ENCODE measurements at regions not wholly inside any gene's neighbourhood (a gene's known extent, or its start where the extent isn't known, plus 50 kb on each side); places are given as distances from the start of the nearest gene placed in this dataset.

- H3K9me3 Mint-ChIP-seq = peaks cover 0 to 3% (median 0%) of the 10 kb centered on the region in 5 donors
- no peaks in the 10 kb centered on the region for H3K9me3 ChIP-seq (ENCODE audit: low read length)
- no peaks in the 10 kb centered on the region for H3K4me1 ChIP-seq (ENCODE audit: insufficient read depth, low read length)
- H3K4me3 Mint-ChIP-seq = no peak overlapping the region
- H3K27ac ChIP-seq (ENCODE audit: low read depth, low read length) = no peak overlapping the region
- H3K36me3 ChIP-seq (ENCODE audit: insufficient read depth, low read length) = no peaks in the 10 kb centered on the region
- peaks cover 0 to 8% of the 10 kb centered on the region in 2 donors for H3K27me3 Mint-ChIP-seq
- CTCF ChIA-PET = no interaction called here
- peaks cover 0 to 2% (median 1%) of the 10 kb centered on the region in 3 donors for H3K4me1 Mint-ChIP-seq
- no peak overlapping the region for H3K4me3 ChIP-seq (ENCODE audit: low read length)
- no peak overlapping the region for H3K27ac Mint-ChIP-seq
- POLR2A ChIA-PET = no interaction called here
- H3K36me3 Mint-ChIP-seq = no peaks in the 10 kb centered on the region
- H3K27me3 ChIP-seq (ENCODE audit: insufficient read depth, low read length, poor library complexity, severe bottlenecking) = no peaks in the 10 kb centered on the region
- no peak for DNase-seq
Measured at GRCh38 chr1:233513431-233513830, 100.5 kb upstream of the KCNK1 start.

- H3K9me3 ChIP-seq (ENCODE audit: low read length) = no peaks in the 10 kb centered on the region
- H3K27ac ChIP-seq (ENCODE audit: low read depth, low read length) = no peak overlapping the region
- H3K27me3 ChIP-seq (ENCODE audit: insufficient read depth, low read length, poor library complexity, severe bottlenecking) = no peaks in the 10 kb centered on the region
- H3K4me3 Mint-ChIP-seq = no peak overlapping the region
- CTCF ChIA-PET = no interaction called here
- DNase-seq = no peak
- H3K27ac Mint-ChIP-seq = no peak overlapping the region
- H3K27me3 Mint-ChIP-seq = peaks cover 0 to 8% of the 10 kb centered on the region in 2 donors
- H3K36me3 ChIP-seq (ENCODE audit: insufficient read depth, low read length) = no peaks in the 10 kb centered on the region
- POLR2A ChIA-PET = no interaction called here
- H3K4me1 Mint-ChIP-seq = peaks cover 0 to 5% (median 2%) of the 10 kb centered on the region in 3 donors
- no peaks in the 10 kb centered on the region for H3K4me1 ChIP-seq (ENCODE audit: insufficient read depth, low read length)
- H3K9me3 Mint-ChIP-seq = peaks cover 0 to 3% (median 0%) of the 10 kb centered on the region in 5 donors
- no peak overlapping the region for H3K4me3 ChIP-seq (ENCODE audit: low read length)
- peaks cover 0 to 4% (median 0%) of the 10 kb centered on the region in 3 donors for H3K36me3 Mint-ChIP-seq
Measured at GRCh38 chr1:233514946-233515391, 98.9 kb upstream of the KCNK1 start.

DNA sequence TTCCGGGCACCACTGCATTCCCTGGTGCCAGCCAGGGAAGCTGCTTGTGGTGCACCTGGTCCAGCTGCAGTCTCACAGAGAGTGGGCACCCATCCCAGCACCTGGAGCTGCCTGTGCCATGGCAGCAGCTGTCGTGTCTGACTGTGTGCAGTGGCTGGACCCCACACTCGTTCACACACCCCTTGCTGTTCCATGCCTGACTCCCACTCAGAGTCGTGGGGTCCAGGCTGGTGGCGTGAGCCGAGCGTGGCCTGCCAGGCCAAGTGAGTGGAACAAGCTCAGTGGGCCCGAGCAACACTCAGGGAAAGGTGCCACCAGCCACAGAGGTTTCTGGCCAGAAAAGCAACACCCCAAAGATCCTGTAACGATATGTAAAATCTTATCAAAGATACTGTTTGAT lies 97.2 kb upstream of the KCNK1 start:
- Histone ChIP-seq H3K4me1 (ENCODE audit: insufficient read depth, low read length) (no peaks in the 10 kb centered on the region), H3K27me3 (ENCODE audit: insufficient read depth, low read length, poor library complexity, severe bottlenecking) (no peaks in the 10 kb centered on the region), H3K9me3 (ENCODE audit: low read length) (no peaks in the 10 kb centered on the region), H3K4me3 (ENCODE audit: low read length) (no peak overlapping the region), H3K27ac (ENCODE audit: low read depth, low read length) (no peak overlapping the region), H3K36me3 (ENCODE audit: insufficient read depth, low read length) (no peaks in the 10 kb centered on the region)
- H3K9me3 Mint-ChIP-seq = peaks cover 0 to 3% (median 0%) of the 10 kb centered on the region in 5 donors
- no peak overlapping the region for H3K4me3 Mint-ChIP-seq
- H3K36me3 Mint-ChIP-seq = peaks cover 0 to 4% (median 0%) of the 10 kb centered on the region in 3 donors
- H3K4me1 Mint-ChIP-seq = peaks cover 0 to 5% (median 2%) of the 10 kb centered on the region in 3 donors
- H3K27ac Mint-ChIP-seq = no peak overlapping the region
- DNase-seq = no peak
- CTCF ChIA-PET = no interaction called here
- POLR2A ChIA-PET = no interaction called here
- peaks cover 1 to 11% of the 10 kb centered on the region in 2 donors for H3K27me3 Mint-ChIP-seq

- ChIA-PET POLR2A (no interaction called here), CTCF (no interaction called here)
- Histone ChIP-seq H3K36me3 (ENCODE audit: insufficient read depth, low read length) (no peaks in the 10 kb centered on the region), H3K27me3 (ENCODE audit: insufficient read depth, low read length, poor library complexity, severe bottlenecking) (no peaks in the 10 kb centered on the region), H3K4me1 (ENCODE audit: insufficient read depth, low read length) (no peaks in the 10 kb centered on the region), H3K9me3 (ENCODE audit: low read length) (no peaks in the 10 kb centered on the region), H3K27ac (ENCODE audit: low read depth, low read length) (no peak overlapping the region), H3K4me3 (ENCODE audit: low read length) (no peak overlapping the region)
- Mint-ChIP-seq H3K27me3 (peaks cover 1 to 17% of the 10 kb centered on the region in 2 donors), H3K4me3 (no peak overlapping the region), H3K27ac (no peak overlapping the region), H3K36me3 (peaks cover 0 to 4% (median 0%) of the 10 kb centered on the region in 3 donors), H3K9me3 (peaks cover 0 to 3% (median 0%) of the 10 kb centered on the region in 5 donors), H3K4me1 (peaks cover 0 to 5% (median 2%) of the 10 kb centered on the region in 3 donors)
- no peak for DNase-seq
Measured at GRCh38 chr1:233518344-233518743, 95.6 kb upstream of the KCNK1 start.

DNA sequence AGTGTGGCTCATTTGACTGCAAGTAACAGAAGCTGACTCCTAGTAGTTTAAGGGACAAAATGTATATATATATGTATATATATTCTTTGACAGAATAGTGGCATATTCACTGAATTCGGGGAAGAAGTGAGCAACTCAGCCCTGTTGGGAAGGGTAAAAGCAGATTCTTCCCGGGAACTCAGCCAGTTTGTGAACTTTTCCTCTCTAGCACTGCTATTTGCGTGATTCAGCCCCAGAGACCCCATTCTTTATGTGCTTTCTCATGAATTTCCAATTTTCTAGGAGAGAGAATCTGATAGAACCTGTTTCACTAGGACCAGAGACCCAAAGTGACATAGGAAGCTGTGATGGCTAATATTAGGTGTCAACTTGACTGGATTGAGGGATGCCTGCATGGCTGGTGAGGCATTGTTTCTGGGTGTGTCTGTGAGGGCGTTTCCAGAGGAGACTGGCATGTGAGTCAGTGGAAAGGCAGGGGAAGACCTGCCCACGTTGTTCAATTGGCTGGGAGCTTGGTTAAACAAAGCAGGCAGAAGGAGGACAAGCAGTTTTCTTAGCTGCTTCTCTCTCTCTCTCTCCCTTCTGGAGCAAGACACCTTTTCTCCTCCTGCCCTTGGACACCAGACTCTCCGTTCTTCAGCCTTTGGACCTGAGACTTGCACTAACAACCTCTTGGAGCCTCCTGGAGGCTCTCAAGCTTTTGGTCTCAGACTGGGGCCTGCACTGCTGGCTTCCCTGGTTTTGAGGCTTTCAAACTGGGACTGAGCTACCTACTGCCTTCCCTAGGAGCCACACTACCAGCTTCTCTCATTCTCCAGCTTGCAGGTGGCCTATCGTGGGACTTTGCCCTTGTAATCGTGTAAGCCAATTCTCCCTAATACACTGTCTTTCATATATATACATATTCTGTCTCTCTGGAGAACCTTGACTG lies 93.4 kb upstream of the KCNK1 start:
- no peak overlapping the region for H3K27ac Mint-ChIP-seq
- Histone ChIP-seq H3K4me1 (ENCODE audit: insufficient read depth, low read length) (no peaks in the 10 kb centered on the region), H3K27me3 (ENCODE audit: insufficient read depth, low read length, poor library complexity, severe bottlenecking) (no peaks in the 10 kb centered on the region), H3K9me3 (ENCODE audit: low read length) (no peaks in the 10 kb centered on the region), H3K4me3 (ENCODE audit: low read length) (no peak overlapping the region), H3K27ac (ENCODE audit: low read depth, low read length) (no peak overlapping the region), H3K36me3 (ENCODE audit: insufficient read depth, low read length) (no peaks in the 10 kb centered on the region)
- peaks cover 1 to 30% of the 10 kb centered on the region in 2 donors for H3K27me3 Mint-ChIP-seq
- no peak for DNase-seq
- peaks cover 0 to 3% (median 0%) of the 10 kb centered on the region in 5 donors for H3K9me3 Mint-ChIP-seq
- H3K4me3 Mint-ChIP-seq = no peak overlapping the region
- peaks cover 0 to 5% (median 2%) of the 10 kb centered on the region in 3 donors for H3K4me1 Mint-ChIP-seq
- H3K36me3 Mint-ChIP-seq = peaks cover 0 to 4% (median 0%) of the 10 kb centered on the region in 3 donors
- ChIA-PET CTCF (no interaction called here), POLR2A (no interaction called here)

DNA sequence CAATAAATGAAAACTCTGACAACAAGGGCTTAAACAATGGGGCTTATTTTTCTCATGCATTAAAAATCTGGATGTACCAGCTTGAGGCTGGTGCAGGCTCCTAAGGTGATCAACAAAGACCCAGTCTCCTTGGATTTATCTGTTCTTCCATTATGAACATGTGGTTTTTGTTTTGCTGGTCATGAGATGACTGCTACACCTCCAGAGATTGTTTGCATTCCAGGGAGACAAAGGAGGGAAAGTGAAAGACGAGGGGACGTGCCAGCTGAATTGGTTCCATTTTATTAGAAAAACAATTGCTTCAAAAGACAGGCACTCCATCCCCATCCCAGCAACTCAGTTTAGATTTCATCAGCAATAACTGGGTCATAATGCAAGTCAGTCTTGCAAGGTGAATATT lies 90.9 kb upstream of the KCNK1 start:
- no peak overlapping the region for H3K4me3 Mint-ChIP-seq
- H3K36me3 Mint-ChIP-seq = peaks cover 0 to 4% (median 0%) of the 10 kb centered on the region in 3 donors
- no peak overlapping the region for H3K27ac ChIP-seq (ENCODE audit: low read depth, low read length)
- peaks cover 1 to 30% of the 10 kb centered on the region in 2 donors for H3K27me3 Mint-ChIP-seq
- H3K36me3 ChIP-seq (ENCODE audit: insufficient read depth, low read length) = no peaks in the 10 kb centered on the region
- no peak overlapping the region for H3K4me3 ChIP-seq (ENCODE audit: low read length)
- no peaks in the 10 kb centered on the region for H3K9me3 ChIP-seq (ENCODE audit: low read length)
- H3K27ac Mint-ChIP-seq = no peak overlapping the region
- H3K9me3 Mint-ChIP-seq = peaks cover 0 to 2% (median 0%) of the 10 kb centered on the region in 5 donors
- H3K4me1 Mint-ChIP-seq = peaks cover 0 to 5% (median 2%) of the 10 kb centered on the region in 3 donors
- no peaks in the 10 kb centered on the region for H3K4me1 ChIP-seq (ENCODE audit: insufficient read depth, low read length)
- CTCF ChIA-PET = no interaction called here
- DNase-seq = no peak
- no peaks in the 10 kb centered on the region for H3K27me3 ChIP-seq (ENCODE audit: insufficient read depth, low read length, poor library complexity, severe bottlenecking)
- POLR2A ChIA-PET = no interaction called here

- Histone ChIP-seq H3K27ac (ENCODE audit: low read depth, low read length) (no peak overlapping the region), H3K27me3 (ENCODE audit: insufficient read depth, low read length, poor library complexity, severe bottlenecking) (no peaks in the 10 kb centered on the region), H3K9me3 (ENCODE audit: low read length) (no peaks in the 10 kb centered on the region), H3K36me3 (ENCODE audit: insufficient read depth, low read length) (no peaks in the 10 kb centered on the region), H3K4me1 (ENCODE audit: insufficient read depth, low read length) (no peaks in the 10 kb centered on the region), H3K4me3 (ENCODE audit: low read length) (no peak overlapping the region)
- ChIA-PET CTCF (no interaction called here), POLR2A (no interaction called here)
- H3K4me1 Mint-ChIP-seq = no peaks in the 10 kb centered on the region
- H3K4me3 Mint-ChIP-seq = no peak overlapping the region
- peaks cover 0 to 9% (median 0%) of the 10 kb centered on the region in 5 donors for H3K9me3 Mint-ChIP-seq
- peaks cover 0 to 30% of the 10 kb centered on the region in 2 donors for H3K27me3 Mint-ChIP-seq
- H3K27ac Mint-ChIP-seq = no peak overlapping the region
- H3K36me3 Mint-ChIP-seq = no peaks in the 10 kb centered on the region
- DNase-seq = no peak
Measured at GRCh38 chr1:233527818-233528217, 86.1 kb upstream of the KCNK1 start.

DNA sequence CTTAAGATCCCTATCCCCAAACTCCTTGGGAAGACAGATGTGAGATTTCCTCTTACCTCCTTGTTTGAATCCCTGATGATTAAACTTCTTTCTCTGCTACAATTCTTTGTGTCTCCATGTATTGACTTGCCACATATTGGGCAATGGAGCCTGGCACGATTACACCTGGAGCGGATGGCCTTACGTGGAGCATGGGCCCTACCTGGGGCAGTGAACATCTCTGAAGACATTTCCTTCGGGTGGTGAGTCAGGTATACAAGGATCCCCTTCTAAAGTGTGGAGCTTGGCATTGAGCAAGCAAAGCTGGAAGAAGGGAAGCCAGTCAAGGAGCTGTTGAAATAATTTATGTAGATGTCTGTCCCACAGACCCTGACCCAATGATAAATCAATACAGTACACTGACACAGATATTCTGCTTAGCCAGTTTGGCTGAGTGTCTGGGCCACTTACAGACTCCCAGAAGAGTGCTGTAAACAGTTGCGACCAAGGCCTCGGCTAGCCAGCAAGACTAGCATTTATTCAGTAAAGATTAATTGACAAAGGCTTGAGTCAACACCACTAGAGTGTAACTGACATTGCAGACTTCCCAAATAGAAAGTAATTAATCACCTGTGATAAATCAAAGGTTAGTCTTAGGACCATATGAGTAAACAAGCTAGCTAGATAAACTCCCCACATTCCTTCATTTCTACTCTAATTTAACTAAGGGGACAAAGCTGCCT lies 83.1 kb upstream of the KCNK1 start:
- Mint-ChIP-seq H3K4me1 (no peaks in the 10 kb centered on the region), H3K27ac (peak overlapping the region in 1 of 8 donors; percentile 17), H3K36me3 (no peaks in the 10 kb centered on the region), H3K4me3 (no peak overlapping the region), H3K9me3 (peaks cover 0 to 11% (median 0%) of the 10 kb centered on the region in 5 donors), H3K27me3 (peaks cover 0 to 25% of the 10 kb centered on the region in 2 donors)
- Histone ChIP-seq H3K4me1 (ENCODE audit: insufficient read depth, low read length) (no peaks in the 10 kb centered on the region), H3K27ac (ENCODE audit: low read depth, low read length) (no peak overlapping the region), H3K4me3 (ENCODE audit: low read length) (no peak overlapping the region), H3K27me3 (ENCODE audit: insufficient read depth, low read length, poor library complexity, severe bottlenecking) (no peaks in the 10 kb centered on the region), H3K36me3 (ENCODE audit: insufficient read depth, low read length) (no peaks in the 10 kb centered on the region), H3K9me3 (ENCODE audit: low read length) (no peaks in the 10 kb centered on the region)
- DNase-seq = no peak
- CTCF ChIA-PET = no interaction called here
- POLR2A ChIA-PET = no interaction called here
